HG02885 (cell line): ENCODE measurements at regions not wholly inside any gene's neighbourhood (a gene's known extent, or its start where the extent isn't known, plus 50 kb on each side); places are given as distances from the start of the nearest gene placed in this dataset.

Source experiments
- ATAC-seq: cut with Tn5 transposase; IDR thresholded peaks from one replicate; pipeline ENCODE4 v1.9.1; 2021; ENCODE audit warnings: mild to moderate bottlenecking; ENCODE audit not compliant: unreplicated experiment, poor library complexity

DNA sequence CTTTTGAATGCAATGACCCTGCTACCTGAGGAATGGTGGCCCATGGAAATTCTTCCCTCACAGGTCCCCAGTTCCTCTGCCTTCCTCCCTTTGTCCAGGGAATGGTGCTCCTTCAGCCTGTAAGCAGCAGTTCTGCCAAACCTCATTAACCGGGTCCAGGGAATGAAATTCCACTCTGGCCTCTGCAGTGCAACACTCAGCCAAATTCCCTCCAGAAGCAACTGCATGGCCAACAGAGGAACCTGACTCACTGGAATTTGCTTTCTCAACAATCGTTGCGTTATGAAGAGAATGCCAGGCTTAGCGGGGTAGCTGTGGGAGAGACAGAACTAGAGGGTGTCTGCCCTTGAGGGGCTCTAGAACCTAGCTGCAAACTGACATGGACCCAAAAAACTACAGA is 449.4 kb upstream of the PROK2 start:
- ATAC-seq, result no peak

DNA sequence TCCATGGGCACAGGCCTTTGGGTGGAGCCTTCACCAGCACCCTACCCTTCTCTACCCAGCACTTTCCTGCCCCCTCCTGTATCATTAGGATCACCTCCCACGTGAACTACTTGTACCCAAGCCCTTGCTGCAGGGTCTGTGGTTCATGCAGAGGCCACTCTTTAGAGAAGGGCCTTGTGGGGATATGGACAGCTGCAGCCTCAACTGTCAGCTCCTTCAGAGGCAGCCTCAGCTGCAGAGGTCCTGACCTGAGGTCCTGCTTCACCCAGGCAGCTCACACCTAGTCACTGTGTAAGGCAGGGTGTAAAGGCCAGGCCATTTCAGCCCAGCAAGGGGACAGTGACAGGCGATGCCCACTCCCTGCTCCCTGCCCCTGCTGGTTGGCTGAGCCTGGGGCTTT is 448.6 kb upstream of the PROK2 start:
- ATAC-seq, result no peak

DNA sequence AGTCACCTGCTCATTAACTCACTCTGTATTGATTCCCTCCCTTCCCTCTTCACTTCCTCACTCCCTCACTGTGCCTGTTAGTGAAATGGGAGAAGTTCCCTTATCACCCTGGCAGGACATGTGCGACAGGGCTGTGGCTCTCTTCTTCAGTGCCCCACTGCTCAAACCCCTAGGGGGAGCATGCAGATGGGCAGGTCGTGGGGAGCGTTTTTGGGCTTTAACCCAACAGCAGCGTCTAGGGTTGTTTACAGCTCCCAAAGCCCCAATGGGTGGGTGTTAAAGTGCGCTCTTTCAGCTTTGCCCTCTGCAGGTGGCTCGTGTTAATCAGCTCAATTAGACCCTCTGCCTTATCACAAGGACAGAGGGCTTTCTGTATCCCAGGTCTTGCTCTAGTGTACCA is 447.8 kb upstream of the PROK2 start:
- no peak for ATAC-seq

DNA sequence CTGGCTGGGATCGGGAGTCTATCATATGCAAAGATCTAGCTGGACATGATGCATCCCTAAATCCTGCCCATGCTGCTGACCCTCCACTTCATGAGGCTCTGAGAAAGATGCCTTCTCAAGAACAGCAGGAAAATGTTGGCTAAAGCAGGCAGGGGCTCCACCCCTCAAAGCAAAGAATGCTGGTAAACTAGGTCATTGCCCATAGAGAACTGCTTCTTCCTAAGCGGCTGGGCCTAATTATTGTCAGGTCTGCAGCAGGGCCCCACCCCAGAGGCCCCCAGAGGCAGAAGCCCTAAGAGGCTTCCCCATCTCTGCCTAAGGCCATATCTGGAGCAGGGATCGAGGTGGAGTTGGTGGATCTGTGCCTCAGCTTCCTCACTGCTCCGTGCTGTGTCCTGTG is 447.4 kb upstream of the PROK2 start:
- no peak for ATAC-seq

DNA sequence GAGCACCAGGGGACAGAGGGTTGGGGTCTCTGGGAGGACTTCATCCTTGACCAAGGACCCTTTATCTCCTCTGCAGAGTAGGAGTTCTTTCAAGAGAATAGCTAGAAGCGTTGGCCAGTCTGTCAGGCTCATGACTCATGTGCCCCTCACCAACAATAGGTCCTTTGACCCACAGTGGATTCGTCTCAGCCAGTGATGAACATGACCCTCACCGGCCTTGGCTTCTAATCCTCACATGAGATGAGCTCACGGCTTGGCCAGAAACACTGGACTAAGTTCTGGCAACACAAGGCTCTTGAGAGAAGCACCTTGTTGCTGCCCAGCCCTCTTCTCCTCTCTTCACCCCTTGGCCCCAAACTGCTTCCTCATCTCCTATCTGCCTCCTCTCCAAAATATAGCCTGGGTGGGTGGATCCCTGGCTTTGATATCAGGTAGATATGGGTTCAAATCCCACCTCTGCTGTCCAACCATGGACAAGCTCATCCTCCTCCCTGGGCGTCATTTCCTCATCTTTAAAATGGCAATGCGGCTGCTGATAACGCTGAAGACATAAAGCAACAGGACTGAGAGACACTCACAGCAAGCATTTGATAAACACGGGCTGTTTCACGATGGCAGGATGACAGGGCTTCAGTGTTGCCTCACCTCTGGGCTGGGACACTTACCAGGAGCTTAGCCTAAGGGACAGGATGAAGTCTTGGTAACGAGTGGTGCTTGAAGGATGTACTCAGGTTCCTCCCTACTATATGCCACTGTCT is 446.7 kb upstream of the PROK2 start:
- no peak for ATAC-seq

DNA sequence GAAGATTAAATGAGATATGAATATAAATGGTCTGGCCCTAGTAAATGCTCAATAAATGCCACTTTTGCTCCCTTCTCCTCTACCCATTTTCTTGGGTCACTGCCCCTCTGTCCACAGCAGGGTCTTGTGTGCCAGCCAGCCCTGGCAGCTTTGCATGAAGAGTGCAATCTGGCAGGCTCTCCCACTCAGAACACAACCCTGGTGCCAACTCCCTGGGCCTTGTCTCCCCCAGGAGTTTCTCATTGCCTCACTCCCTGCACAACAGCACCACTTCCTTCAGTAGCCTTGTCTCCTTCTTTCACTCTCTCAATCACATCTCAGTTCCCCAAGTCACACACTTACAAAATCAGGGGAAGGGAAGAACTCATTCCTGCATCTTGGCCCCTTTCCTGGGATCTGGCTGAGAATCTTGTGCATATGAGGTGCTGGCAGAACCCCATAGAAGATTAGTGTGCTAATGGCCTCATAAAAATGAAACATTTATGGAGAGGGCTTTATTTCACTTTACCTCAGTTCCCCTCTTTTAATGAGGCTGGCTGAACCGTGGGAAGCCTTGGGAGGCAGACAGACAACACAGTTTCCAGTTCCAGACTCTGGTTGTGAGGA is 445.9 kb upstream of the PROK2 start:
- no peak for ATAC-seq

DNA sequence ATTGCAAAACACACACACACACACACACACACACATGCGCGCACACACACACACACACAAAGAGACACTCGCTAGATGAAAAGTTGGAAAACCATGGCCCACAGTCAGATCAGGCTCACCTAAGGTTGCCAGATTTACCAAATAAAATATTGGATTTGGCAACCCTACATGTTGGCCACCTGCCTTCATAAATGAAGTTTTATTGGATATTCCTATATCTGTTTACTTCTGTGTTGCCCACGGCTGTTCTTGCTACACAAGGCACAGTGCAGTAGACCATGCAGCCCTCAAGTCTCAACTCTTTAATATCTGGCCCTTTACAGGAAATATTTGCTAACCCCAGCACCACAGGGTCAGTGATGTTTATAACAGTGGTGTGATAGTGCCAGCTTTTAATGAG is 445.0 kb upstream of the PROK2 start:
- ATAC-seq, result no peak

DNA sequence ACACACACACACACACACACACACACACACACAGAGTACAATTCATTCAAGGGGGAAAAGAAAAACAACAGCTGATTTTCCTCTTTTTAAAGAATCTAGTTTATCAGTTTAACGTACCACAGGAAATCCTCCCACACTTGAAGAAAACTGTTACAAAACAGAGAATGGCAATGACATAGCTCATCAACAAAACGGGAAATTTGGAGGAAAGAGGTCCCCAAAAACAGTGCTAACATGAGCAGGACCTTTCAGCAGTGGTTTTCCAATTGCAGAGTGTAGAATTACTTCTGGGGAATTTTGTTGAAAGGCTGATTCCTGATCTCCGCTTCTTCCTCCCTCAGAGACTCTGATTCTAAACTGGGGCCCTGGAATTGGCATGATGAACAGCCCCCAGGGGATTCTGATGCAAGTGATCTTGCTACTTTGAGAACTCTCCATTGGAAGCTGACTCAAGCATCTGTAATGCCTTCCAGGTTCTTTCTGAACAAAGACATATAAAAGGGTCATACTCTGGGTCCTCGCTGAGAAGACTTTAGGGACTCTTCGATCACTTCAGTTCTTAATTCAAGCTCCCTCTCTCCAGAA is 442.6 kb upstream of the PROK2 start:
- no peak for ATAC-seq

DNA sequence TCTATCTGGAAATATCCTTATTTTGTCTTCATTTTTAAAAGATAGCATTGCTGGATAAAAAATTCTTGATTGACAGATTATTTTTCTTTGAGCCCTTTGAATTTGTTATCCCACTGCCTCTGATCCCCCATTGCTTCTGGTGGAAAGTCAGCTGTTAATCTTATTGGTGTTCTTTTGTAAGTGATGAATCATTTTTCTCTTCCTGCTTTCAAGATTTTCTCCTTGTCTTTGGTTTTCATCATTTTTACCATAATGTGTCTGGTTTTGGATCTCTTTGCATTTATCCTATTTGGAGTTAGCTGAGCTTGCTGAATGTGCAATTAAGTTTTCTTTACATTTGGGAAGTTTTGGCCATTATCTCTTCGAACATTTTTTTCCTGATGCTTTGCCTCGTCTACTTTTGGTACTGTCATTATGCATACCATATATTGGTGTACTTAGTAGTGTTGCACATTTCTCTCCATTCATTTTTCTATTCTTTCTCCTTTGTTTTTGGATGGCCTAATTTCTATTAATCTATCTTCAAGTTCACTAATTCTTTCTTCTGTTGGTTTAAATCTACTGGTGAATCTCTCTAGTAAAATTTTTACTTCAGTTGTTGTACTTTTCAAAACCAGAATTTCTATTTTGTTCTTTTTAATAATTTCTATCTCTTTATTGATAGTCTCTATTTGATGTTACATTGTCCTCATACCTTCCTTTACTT is 440.0 kb upstream of the PROK2 start:
- ATAC-seq, result no peak

DNA sequence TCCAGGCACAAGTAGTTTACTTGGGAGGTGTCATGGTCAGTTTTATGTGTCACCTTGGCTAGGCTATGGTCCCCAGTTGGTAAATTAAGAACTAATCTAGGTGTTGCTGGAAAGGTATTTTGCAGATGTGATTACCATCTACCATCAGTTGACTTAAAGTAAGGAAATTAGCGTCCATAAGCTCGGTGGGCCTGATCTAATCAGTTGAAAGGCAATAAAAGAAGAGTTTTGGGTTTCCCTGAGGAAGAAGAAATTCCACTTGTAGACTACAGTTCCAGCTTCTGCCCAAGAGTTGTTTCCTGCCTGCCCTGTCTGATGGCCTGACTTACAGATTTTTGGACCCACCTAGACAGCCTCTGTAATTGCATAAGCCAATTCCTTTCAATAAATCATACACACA is 438.7 kb upstream of the PROK2 start:
- ATAC-seq, result no peak

DNA sequence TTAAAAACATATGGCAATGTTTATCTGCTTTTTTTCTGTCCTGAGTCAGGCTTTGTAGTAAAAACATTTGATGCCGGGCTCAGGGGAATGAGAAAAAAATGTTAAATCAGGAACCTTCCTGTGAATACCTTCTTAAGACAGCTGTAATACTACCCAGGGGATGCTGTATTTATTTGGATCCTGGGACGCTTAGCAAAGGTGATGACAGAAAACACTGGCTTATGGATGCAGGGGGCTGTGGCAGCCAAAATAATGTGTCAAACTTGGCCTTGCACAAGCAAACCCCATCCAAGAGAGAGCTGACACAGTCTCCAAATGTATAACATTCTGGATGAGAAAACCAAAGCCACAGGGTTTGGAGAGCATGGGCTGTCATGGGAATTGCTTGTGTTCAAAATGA is 438.2 kb upstream of the PROK2 start:
- ATAC-seq, result no peak

DNA sequence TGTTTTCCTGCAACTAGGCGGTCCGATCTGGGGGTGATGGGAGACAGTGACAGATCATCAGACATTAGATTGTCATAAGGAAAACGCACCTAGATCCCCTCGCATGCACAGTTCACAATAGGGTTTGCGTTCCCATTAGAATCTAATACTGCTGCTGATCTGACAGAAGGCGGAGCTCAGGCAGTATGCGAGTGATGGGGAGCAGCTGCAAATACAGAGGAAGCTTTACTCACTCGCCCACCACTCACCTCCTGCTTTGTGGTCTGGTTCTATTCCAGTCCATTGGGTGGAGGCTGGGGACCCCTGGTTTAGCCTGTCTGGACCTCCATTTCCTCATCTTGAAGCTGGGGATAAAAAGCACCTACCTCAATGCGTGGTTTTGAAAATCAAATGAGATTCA is 437.5 kb upstream of the PROK2 start:
- ATAC-seq, result no peak

DNA sequence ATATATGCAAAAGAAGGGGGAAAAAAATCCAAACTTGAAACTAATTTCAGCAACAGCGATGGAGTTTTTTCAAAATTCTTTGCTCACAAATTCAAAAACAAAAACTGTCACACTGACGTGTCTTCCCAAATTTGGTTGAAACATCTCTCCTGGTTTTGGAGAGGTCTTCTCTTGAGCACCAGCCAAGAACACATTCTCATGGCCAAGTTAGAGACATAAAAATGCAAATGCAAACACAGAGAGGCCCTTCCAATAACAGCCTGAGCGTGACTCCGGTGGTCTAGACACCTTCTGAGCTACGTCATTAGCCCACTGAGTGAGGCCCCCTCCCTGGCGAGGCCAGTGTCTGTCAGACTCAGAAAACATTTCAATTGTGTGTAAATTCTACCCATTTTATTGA is 436.0 kb upstream of the PROK2 start:
- no peak for ATAC-seq

DNA sequence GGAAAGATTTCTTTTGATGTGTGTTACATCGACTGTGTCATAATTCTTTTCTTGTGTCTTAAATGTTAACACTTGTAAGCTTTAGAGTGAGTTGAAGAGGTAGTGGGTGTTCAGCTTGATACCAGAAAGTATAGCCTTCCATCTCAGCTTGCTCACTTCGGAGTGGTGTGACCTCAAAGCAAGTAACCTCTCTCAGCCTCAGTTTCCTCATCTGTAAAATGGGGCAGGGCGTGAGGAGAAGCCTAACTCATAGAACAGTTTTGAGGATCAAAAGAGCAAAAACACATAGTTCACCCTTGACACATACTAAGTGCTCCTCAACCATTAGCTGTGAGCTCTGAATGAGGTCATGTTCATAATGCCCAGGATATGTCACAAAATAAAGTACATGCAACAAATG is 434.8 kb upstream of the PROK2 start:
- ATAC-seq, result no peak

DNA sequence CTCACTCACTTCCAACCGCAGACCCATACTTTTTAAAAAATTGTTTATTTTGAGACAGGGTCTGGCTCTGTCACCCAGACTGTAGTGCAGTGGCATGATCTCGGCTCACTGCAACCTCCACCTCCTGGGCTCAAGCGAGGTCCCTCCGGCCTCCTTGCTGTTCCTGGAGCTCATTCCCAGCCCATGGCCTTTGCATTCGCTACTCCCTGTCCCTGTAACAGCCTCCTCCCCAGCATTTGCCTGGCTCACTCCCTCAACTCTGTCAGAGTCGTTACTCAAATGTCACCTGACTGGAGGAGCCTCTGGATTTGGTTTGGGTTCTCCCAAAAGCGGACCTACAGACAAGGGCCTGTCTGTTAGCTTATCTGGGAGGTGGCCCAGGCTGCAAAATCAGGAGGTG is 432.6 kb upstream of the PROK2 start:
- no peak for ATAC-seq

DNA sequence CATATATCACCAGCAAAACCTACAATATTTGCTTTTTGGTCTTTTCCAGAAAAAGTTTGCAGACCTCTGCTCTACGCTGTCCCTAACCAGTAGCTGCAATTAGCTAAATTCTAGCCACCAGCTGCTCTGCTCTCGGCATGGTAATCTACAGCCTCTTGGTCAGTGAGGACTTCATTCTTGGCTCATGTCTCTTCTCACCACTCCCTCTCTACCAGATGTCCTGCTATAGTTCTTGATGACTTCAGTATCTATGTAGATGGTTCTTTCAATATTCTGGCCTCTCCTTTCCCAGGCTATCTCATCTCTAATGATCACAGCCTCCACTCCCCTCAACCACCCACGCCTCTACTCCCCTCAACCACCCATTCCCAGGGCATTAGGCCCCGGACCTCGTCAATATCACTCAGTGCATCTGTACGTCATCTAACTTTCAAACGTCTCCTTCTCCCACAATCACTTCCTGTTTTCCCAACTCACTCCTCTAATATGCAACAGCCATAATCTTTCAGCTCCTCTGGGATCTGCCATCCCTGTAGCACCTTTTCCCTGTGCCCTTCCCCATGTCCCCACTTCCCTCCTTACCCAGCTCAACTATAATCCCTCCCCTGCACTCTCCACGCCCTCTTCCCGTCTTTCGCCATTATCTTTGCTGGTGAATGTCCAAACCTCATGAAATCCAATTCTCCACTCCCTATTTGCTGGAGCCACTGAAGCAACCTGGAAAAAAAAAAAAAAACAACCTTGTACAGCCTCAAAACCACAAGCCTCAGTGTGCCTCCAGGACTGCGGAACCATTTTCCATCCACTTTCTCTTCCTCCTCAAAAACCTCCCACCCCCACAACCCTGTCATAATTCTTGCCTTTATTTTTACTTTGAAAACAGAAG is 429.4 kb upstream of the PROK2 start:
- ATAC-seq, result no peak

DNA sequence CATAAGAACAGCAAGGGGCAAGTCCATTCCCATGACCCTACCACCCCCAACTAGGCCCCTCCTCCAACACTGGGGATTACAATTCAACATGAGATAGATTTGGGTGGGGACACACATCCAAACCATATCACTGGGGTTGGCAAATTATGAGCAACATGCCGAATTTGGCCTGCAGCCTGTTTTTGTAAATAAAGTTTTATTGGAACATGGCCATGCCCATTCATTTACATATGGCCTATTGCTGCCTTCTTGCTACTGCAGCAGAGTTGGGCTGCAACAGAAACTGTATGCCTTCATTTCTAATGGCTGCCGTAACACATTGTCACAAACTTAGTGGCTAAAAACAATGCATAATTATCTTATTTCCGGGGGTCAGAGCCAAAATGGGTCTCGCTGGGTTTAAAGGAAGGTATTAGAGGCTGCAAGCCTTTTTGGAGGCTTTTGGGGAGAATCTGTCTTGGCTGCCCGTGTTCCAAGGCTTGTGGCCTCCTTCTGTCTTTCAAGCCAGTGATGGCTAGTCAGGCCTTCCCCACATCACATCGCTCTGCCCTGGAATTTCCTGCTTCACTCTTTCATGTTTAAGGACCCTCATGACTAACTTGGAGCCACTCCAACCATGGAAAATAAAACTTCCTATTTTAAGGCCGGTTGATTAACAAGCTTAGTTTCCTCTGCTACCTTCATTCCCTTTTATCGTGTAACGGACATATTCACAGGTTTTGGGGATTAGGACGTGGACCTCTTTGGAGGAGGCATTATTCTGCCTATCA is 428.5 kb upstream of the PROK2 start:
- no peak for ATAC-seq

DNA sequence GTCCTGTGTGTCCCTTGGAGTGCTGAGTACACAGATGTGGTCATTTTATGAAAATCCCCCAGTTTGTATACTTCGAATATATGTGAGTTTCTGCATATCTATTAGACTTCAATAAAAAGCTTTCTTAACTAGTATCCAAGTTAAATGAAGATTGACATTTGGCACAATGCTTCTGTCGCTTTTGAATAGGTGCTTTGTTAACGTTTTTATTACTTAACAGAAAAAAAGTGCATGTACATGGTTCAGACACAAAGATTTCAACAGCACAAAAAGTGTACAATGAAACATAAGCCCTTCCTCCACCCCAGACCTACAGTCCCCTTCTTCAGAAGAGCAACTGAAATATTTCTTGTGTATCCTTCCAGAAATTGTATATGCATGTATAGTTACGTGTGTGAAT is 427.4 kb upstream of the PROK2 start:
- no peak for ATAC-seq

DNA sequence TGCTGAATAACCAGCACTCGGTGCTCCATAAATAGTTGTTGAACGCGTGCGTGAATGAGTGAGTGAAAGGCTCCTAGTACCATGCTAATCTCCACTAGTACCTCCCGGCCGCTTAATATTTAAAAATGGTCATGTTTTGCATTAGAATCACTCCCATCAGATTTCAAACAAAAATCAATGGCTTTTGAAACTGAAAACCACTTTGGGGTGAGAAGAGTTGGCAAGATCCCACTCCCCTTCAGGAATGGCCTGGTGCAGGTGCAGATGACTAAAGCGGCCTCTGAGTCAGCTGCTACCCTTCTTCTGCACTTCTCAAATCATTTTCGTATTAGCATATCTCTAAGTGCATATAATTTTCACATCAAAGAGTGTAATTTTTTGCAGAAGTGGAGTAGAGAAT is 425.3 kb upstream of the PROK2 start:
- ATAC-seq, result no peak
